GM21423 (cell line): ENCODE measurements at regions not wholly inside any gene's neighbourhood (a gene's known extent, or its start where the extent isn't known, plus 50 kb on each side); places are given as distances from the start of the nearest gene placed in this dataset.

ENCODE experiments used
- ATAC-seq: cut with Tn5 transposase; IDR thresholded peaks from one replicate; pipeline ENCODE4 v1.9.1; 2021; ENCODE audit warnings: mild to moderate bottlenecking, moderate library complexity; ENCODE audit not compliant: unreplicated experiment

GRCh38 chr5:175805256-175806011 lies 65.9 kb upstream of the CPLX2 start:
- ATAC-seq = no peak

GRCh38 chr5:175808711-175809110 lies 62.7 kb upstream of the CPLX2 start:
- no peak for ATAC-seq

- ATAC-seq = no peak
Observed at GRCh38 chr5:175809531-175810121, 61.8 kb upstream of the CPLX2 start.

GRCh38 chr5:175810457-175810856 lies 60.9 kb upstream of the CPLX2 start:
- no peak for ATAC-seq

- no peak for ATAC-seq
Observed at GRCh38 chr5:175811589-175811988, 59.8 kb upstream of the CPLX2 start.

GRCh38 chr5:175813943-175814630 lies 57.3 kb upstream of the CPLX2 start:
- ATAC-seq = no peak

- ATAC-seq = no peak
Observed at GRCh38 chr5:175814691-175815090, 56.7 kb upstream of the CPLX2 start.

GRCh38 chr5:175815126-175815913 lies 56.1 kb upstream of the CPLX2 start:
- no peak for ATAC-seq

GRCh38 chr5:175816348-175816747 lies 55.0 kb upstream of the CPLX2 start:
- ATAC-seq = no peak

GRCh38 chr5:175819090-175819425 lies 52.3 kb upstream of the CPLX2 start:
- no peak for ATAC-seq

GRCh38 chr5:175820230-175820629 lies 51.1 kb upstream of the CPLX2 start:
- no peak for ATAC-seq
